IPS DF 6.9 (cell line): ENCODE measurements at regions not wholly inside any gene's neighbourhood (a gene's known extent, or its start where the extent isn't known, plus 50 kb on each side); places are given as distances from the start of the nearest gene placed in this dataset.

Experiments
- DNase-seq: peaks from one replicate; pipeline ENCODE4 v3.0.0-alpha.2; 2013; ENCODE audit warnings: low read depth, low spot score
- H3K27ac ChIP-seq: one replicate; pipeline ENCODE4 v1.5.1; 2013; ENCODE audit warnings: low read length, control low read depth
- H3K27me3 ChIP-seq: 2 replicates; pipeline ENCODE4 v1.6.1; 2013; ENCODE audit warnings: mild to moderate bottlenecking, low read length; ENCODE audit not compliant: control insufficient read depth, insufficient read depth
- H3K36me3 ChIP-seq: 2 replicates; pipeline ENCODE4 v1.6.1; 2013; ENCODE audit warnings: low read length; ENCODE audit not compliant: control insufficient read depth, insufficient read depth
- H3K4me1 ChIP-seq: 2 replicates; pipeline ENCODE4 v1.6.1; 2013; ENCODE audit warnings: low read length; ENCODE audit not compliant: control insufficient read depth, insufficient read depth
- H3K4me3 ChIP-seq: 2 replicates; pipeline ENCODE4 v1.5.1; 2013; ENCODE audit warnings: mild to moderate bottlenecking, low read length
- H3K9me3 ChIP-seq: 2 replicates; pipeline ENCODE4 v1.6.1; 2013; ENCODE audit warnings: low read length, inconsistent platforms; ENCODE audit not compliant: control insufficient read depth, insufficient read depth
- WGBS: extraction: QIAGEN DNeasy Blood & Tissue Kit; methylation state at CpG from one replicate; pipeline ENCODE4 v1.1.7; 2013; ENCODE audit warnings: mixed read lengths, missing lambda C conversion rate; ENCODE audit not compliant: insufficient read length, insufficient coverage; 5-methylcytosine and 5-hydroxymethylcytosine counted together

GRCh38 chr3:116815321-116815720, 105.7 kb downstream of the TUSC7 start:
- Histone ChIP-seq H3K4me3 (no peak overlapping the region), H3K27ac (no peak overlapping the region), H3K9me3 (no peaks in the 10 kb centered on the region), H3K36me3 (no peaks in the 10 kb centered on the region), H3K27me3 (no peaks in the 10 kb centered on the region), H3K4me1 (peaks cover 4% of the 10 kb centered on the region; the same call in 1 of the 2 replicates)
- WGBS: no CpG with 5 or more reads among the region's 1 CpG
- no peak for DNase-seq

GRCh38 chr3:116815831-116816588, 106.4 kb downstream of the TUSC7 start:
- no peaks in the 10 kb centered on the region for H3K9me3 ChIP-seq
- DNase-seq: no peak
- H3K36me3 ChIP-seq: no peaks in the 10 kb centered on the region
- H3K4me3 ChIP-seq: no peak overlapping the region
- H3K27ac ChIP-seq: no peak overlapping the region
- H3K4me1 ChIP-seq: peaks cover 4% of the 10 kb centered on the region; the same call in 1 of the 2 replicates
- no peaks in the 10 kb centered on the region for H3K27me3 ChIP-seq
- WGBS: no CpG with 5 or more reads among the region's 5 CpGs

GRCh38 chr3:116821371-116821770, 111.8 kb downstream of the TUSC7 start:
- DNase-seq: no peak
- Histone ChIP-seq H3K4me3 (no peak overlapping the region), H3K36me3 (no peaks in the 10 kb centered on the region), H3K27ac (no peak overlapping the region), H3K27me3 (no peaks in the 10 kb centered on the region), H3K9me3 (no peaks in the 10 kb centered on the region), H3K4me1 (0 out of 2 replicates have a peak, but pooled peaks cover 1% of the 10 kb centered on the region)
- WGBS: no CpG with 5 or more reads among the region's 1 CpG

GRCh38 chr3:116824208-116824607, 114.6 kb downstream of the TUSC7 start:
- no peaks in the 10 kb centered on the region for H3K4me1 ChIP-seq
- H3K9me3 ChIP-seq: no peaks in the 10 kb centered on the region
- no peak overlapping the region for H3K27ac ChIP-seq
- H3K36me3 ChIP-seq: no peaks in the 10 kb centered on the region
- no peak for DNase-seq
- no CpG with 5 or more reads among the region's 1 CpG for WGBS
- H3K4me3 ChIP-seq: no peak overlapping the region
- H3K27me3 ChIP-seq: no peaks in the 10 kb centered on the region

GRCh38 chr3:116833202-116833601, 123.6 kb downstream of the TUSC7 start:
- Histone ChIP-seq H3K9me3 (no peaks in the 10 kb centered on the region), H3K4me3 (no peak overlapping the region), H3K27me3 (no peaks in the 10 kb centered on the region), H3K4me1 (0 out of 2 replicates have a peak, but pooled peaks cover 1% of the 10 kb centered on the region), H3K36me3 (no peaks in the 10 kb centered on the region), H3K27ac (no peak overlapping the region)
- DNase-seq: no peak

- 0 out of 2 replicates have a peak, but pooled peaks cover 1% of the 10 kb centered on the region for H3K4me1 ChIP-seq
- no peaks in the 10 kb centered on the region for H3K9me3 ChIP-seq
- no CpG with 5 or more reads among the region's 1 CpG for WGBS
- no peaks in the 10 kb centered on the region for H3K36me3 ChIP-seq
- no peaks in the 10 kb centered on the region for H3K27me3 ChIP-seq
- DNase-seq: no peak
- H3K4me3 ChIP-seq: no peak overlapping the region
- no peak overlapping the region for H3K27ac ChIP-seq
These were observed 125.2 kb downstream of the TUSC7 start for GRCh38 chr3:116834816-116835215.

- H3K36me3 ChIP-seq: no peaks in the 10 kb centered on the region
- H3K4me3 ChIP-seq: no peak overlapping the region
- H3K27ac ChIP-seq: no peak overlapping the region
- no CpG with 5 or more reads among the region's 1 CpG for WGBS
- H3K27me3 ChIP-seq: no peaks in the 10 kb centered on the region
- H3K9me3 ChIP-seq: no peaks in the 10 kb centered on the region
- DNase-seq: no peak
- 0 out of 2 replicates have a peak, but pooled peaks cover 1% of the 10 kb centered on the region for H3K4me1 ChIP-seq
These were observed 126.1 kb downstream of the TUSC7 start for GRCh38 chr3:116835658-116836057.

- no peak for DNase-seq
- Histone ChIP-seq H3K9me3 (no peaks in the 10 kb centered on the region), H3K36me3 (no peaks in the 10 kb centered on the region), H3K4me1 (0 out of 2 replicates have a peak, but pooled peaks cover 3% of the 10 kb centered on the region), H3K27me3 (no peaks in the 10 kb centered on the region), H3K4me3 (no peak overlapping the region), H3K27ac (no peak overlapping the region)
- WGBS: no CpG with 5 or more reads among the region's 2 CpGs
These were observed 126.7 kb downstream of the TUSC7 start for GRCh38 chr3:116836286-116836685.

- Histone ChIP-seq H3K27ac (no peak overlapping the region), H3K36me3 (no peaks in the 10 kb centered on the region), H3K4me1 (0 out of 2 replicates have a peak, but pooled peaks cover 3% of the 10 kb centered on the region), H3K9me3 (no peaks in the 10 kb centered on the region), H3K4me3 (no peak overlapping the region), H3K27me3 (no peaks in the 10 kb centered on the region)
- DNase-seq: no peak
- no CpG with 5 or more reads among the region's 3 CpGs for WGBS
These were observed 127.9 kb downstream of the TUSC7 start for GRCh38 chr3:116837483-116837882.

GRCh38 chr3:116841003-116841735, 131.6 kb downstream of the TUSC7 start:
- WGBS: no CpG with 5 or more reads among the region's 6 CpGs
- no peak for DNase-seq
- Histone ChIP-seq H3K4me3 (no peak overlapping the region), H3K9me3 (no peaks in the 10 kb centered on the region), H3K36me3 (no peaks in the 10 kb centered on the region), H3K4me1 (0 out of 2 replicates have a peak, but pooled peaks cover 1% of the 10 kb centered on the region), H3K27me3 (no peaks in the 10 kb centered on the region), H3K27ac (no peak overlapping the region)
